ENCODE measurements at regions not wholly inside any gene's neighbourhood (a gene's known extent, or its start where the extent isn't known, plus 50 kb on each side); places are given as distances from the start of the nearest gene placed in this dataset.

DNA sequence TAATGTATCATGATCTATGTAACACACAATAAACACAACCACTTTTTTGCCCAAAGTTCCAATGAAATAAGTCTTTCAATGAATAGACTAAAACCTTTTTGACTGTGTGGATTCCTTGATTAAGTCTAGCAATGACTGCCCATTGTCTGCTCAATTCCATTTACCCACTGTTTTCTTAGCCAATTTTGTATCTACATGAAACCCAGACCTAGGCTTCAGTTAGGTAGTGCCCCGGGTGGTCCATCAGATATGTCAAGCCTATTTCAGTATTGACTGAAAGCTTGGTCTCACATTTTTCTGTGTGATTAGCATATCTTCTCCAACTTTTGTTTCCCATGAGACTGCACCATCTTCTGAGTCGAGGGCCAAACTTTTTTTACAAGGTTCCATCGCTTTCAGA, 615.0 kb downstream of the C6orf118 start:
- Histone ChIP-seq H3K27me3 (no peaks in the 10 kb centered on the region), H3K36me3 (no peaks in the 10 kb centered on the region), H3K9me3 (no peaks in the 10 kb centered on the region), H3K27ac (no peak overlapping the region), H3K4me1 (no peaks in the 10 kb centered on the region), H3K4me3 (no peak overlapping the region)
- TF ChIP-seq, protein P1, sequence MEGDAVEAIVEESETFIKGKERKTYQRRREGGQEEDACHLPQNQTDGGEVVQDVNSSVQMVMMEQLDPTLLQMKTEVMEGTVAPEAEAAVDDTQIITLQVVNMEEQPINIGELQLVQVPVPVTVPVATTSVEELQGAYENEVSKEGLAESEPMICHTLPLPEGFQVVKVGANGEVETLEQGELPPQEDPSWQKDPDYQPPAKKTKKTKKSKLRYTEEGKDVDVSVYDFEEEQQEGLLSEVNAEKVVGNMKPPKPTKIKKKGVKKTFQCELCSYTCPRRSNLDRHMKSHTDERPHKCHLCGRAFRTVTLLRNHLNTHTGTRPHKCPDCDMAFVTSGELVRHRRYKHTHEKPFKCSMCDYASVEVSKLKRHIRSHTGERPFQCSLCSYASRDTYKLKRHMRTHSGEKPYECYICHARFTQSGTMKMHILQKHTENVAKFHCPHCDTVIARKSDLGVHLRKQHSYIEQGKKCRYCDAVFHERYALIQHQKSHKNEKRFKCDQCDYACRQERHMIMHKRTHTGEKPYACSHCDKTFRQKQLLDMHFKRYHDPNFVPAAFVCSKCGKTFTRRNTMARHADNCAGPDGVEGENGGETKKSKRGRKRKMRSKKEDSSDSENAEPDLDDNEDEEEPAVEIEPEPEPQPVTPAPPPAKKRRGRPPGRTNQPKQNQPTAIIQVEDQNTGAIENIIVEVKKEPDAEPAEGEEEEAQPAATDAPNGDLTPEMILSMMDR (IDR thresholded peaks at IDR 0.05), result no peak
- TF ChIP-seq POLR2A (IDR thresholded peaks at IDR 0.05), result no peak
- no peak for TF ChIP-seq EP300 (IDR thresholded peaks at IDR 0.05; ENCODE audit: low read depth)
- no peak for TF ChIP-seq POLR2AphosphoS5 (IDR thresholded peaks at IDR 0.05)
- intact Hi-C loops (cut with DNase I; ENCODE audit: low total_unique reads) (no loop called here), in situ Hi-C loops (cut with MboI; ENCODE audit: low pct_ligation_motif_present in 1 of 4, low pct_unique_long_range_greater_than_20kb in 1 of 4, low sequenced_read_pairs in 3 of 4) (no loop called here)
- DNase-seq, result no peak
- 82 to 89% methylated on average over 3 of the region's 3 CpGs for WGBS, 2 donors (ENCODE audit: low coverage in 1 of 2)

- no peak for DNase-seq
- no peaks in the 10 kb centered on the region for H3K9me3 ChIP-seq
- in situ Hi-C loops (cut with MboI; ENCODE audit: low pct_ligation_motif_present in 1 of 4, low pct_unique_long_range_greater_than_20kb in 1 of 4, low sequenced_read_pairs in 3 of 4), result no loop called here
These were observed 615.5 kb downstream of the C6orf118 start for GRCh38 chr6:164693944-164694343.

GRCh38 chr6:164692772-164693510, 616.5 kb downstream of the C6orf118 start:
- WGBS, 2 donors (ENCODE audit: low coverage in 1 of 2), result 35 to 41% methylated on average over 4 of the region's 4 CpGs
- no peak for DNase-seq
- intact Hi-C loops (cut with DNase I; ENCODE audit: low total_unique reads), result no loop called here

More at GRCh38 chr6:164693944-164694343, 615.5 kb downstream of the C6orf118 start:
- intact Hi-C loops (cut with DNase I; ENCODE audit: low total_unique reads), result no loop called here
- no peaks in the 10 kb centered on the region for H3K27me3 ChIP-seq
- no peak overlapping the region for H3K27ac ChIP-seq
- WGBS, 2 donors (ENCODE audit: low coverage in 1 of 2), result 33 to 55% methylated on average over 1 to 4 of the region's 4 CpGs
- no peaks in the 10 kb centered on the region for H3K36me3 ChIP-seq
- no peak overlapping the region for H3K4me3 ChIP-seq
- no peaks in the 10 kb centered on the region for H3K4me1 ChIP-seq
- TF ChIP-seq EP300 (IDR thresholded peaks at IDR 0.05; ENCODE audit: low read depth) (no peak), POLR2AphosphoS5 (IDR thresholded peaks at IDR 0.05) (no peak), POLR2A (IDR thresholded peaks at IDR 0.05) (no peak)
- TF ChIP-seq, protein P1 (IDR thresholded peaks at IDR 0.05), result no peak

GRCh38 chr6:164690702-164691500, 618.5 kb downstream of the C6orf118 start:
- no peaks in the 10 kb centered on the region for H3K36me3 ChIP-seq
- H3K27ac ChIP-seq, result no peak overlapping the region
- no peak for DNase-seq
- intact Hi-C loops (cut with DNase I; ENCODE audit: low total_unique reads) (no loop called here), in situ Hi-C loops (cut with MboI; ENCODE audit: low pct_ligation_motif_present in 1 of 4, low pct_unique_long_range_greater_than_20kb in 1 of 4, low sequenced_read_pairs in 3 of 4) (no loop called here)
- TF ChIP-seq POLR2AphosphoS5 (IDR thresholded peaks at IDR 0.05) (no peak), POLR2A (IDR thresholded peaks at IDR 0.05) (no peak), EP300 (IDR thresholded peaks at IDR 0.05; ENCODE audit: low read depth) (no peak)
- TF ChIP-seq, protein P1 (IDR thresholded peaks at IDR 0.05), result no peak
- no peaks in the 10 kb centered on the region for H3K9me3 ChIP-seq
- no peak overlapping the region for H3K4me3 ChIP-seq
- H3K27me3 ChIP-seq, result no peaks in the 10 kb centered on the region
- no peaks in the 10 kb centered on the region for H3K4me1 ChIP-seq
- 76 to 86% methylated on average over 5 to 6 of the region's 6 CpGs for WGBS, 2 donors (ENCODE audit: low coverage in 1 of 2)

More at GRCh38 chr6:164692772-164693510, 616.5 kb downstream of the C6orf118 start:
- TF ChIP-seq POLR2AphosphoS5 (IDR thresholded peaks at IDR 0.05), result no peak
- TF ChIP-seq, protein P1 (IDR thresholded peaks at IDR 0.05), result no peak
- no peak for TF ChIP-seq EP300 (IDR thresholded peaks at IDR 0.05; ENCODE audit: low read depth)
- no peak for TF ChIP-seq POLR2A (IDR thresholded peaks at IDR 0.05)
- Histone ChIP-seq H3K27me3 (no peaks in the 10 kb centered on the region), H3K36me3 (no peaks in the 10 kb centered on the region), H3K4me1 (no peaks in the 10 kb centered on the region), H3K4me3 (no peak overlapping the region), H3K9me3 (no peaks in the 10 kb centered on the region), H3K27ac (no peak overlapping the region)
- in situ Hi-C loops (cut with MboI; ENCODE audit: low pct_ligation_motif_present in 1 of 4, low pct_unique_long_range_greater_than_20kb in 1 of 4, low sequenced_read_pairs in 3 of 4), result no loop called here
